WTC11 (cell line): ENCODE measurements at regions not wholly inside any gene's neighbourhood (a gene's known extent, or its start where the extent isn't known, plus 50 kb on each side); places are given as distances from the start of the nearest gene placed in this dataset.

Source experiments
- ATAC-seq: fragments of 200-7000 bp; cut with Tn5 transposase; 2 replicates; pipeline ENCODE4 v1.10.0; 2021; ENCODE audit warnings: mild to moderate bottlenecking, moderate library complexity
- CTCF ChIA-PET: fragments of 300-600 bp; sonication (Branson Sonifier 250); formaldehyde crosslinking; loops from one replicate; lab custom pipeline; 2021; ENCODE audit warnings: antibody characterized with exemption; lab: Charles Lee
- POLR2A ChIA-PET: fragments of 350-600 bp; sonication (Branson Sonifier 250); formaldehyde crosslinking; loops from one replicate; lab custom pipeline; 2021; ENCODE audit warnings: antibody characterized with exemption; lab: Charles Lee
- DNase-seq: peaks from one replicate; pipeline ENCODE4 v3.0.0; 2021; ENCODE audit warnings: low spot score
- H3K27ac Mint-ChIP-seq: 2 replicates; pipeline ENCODE4 v1.8.0; 2021; ENCODE audit warnings: mixed read lengths
- H3K27me3 Mint-ChIP-seq: 2 replicates; pipeline ENCODE4 v1.8.0; 2021; ENCODE audit warnings: low read depth, mild to moderate bottlenecking, moderate library complexity, mixed read lengths
- H3K36me3 Mint-ChIP-seq: 2 replicates; pipeline ENCODE4 v1.8.0; 2021; ENCODE audit warnings: mixed read lengths
- H3K4me1 Mint-ChIP-seq: 2 replicates; pipeline ENCODE4 v1.8.0; 2022; ENCODE audit warnings: mixed read lengths
- H3K4me3 Mint-ChIP-seq: 2 replicates; pipeline ENCODE4 v1.8.0; 2021; ENCODE audit warnings: mild to moderate bottlenecking, moderate library complexity, mixed read lengths
- H3K9me3 Mint-ChIP-seq: 2 replicates; pipeline ENCODE4 v1.8.0; 2021; ENCODE audit warnings: mixed read lengths
- AFF4 ChIP-seq: sonication (generic); formaldehyde crosslinking; IDR thresholded peaks from 2 replicates; pipeline ENCODE4 v1.8.1; 2023; ENCODE audit warnings: mild to moderate bottlenecking, missing genetic modification reagents, borderline replicate concordance
- ATF1 ChIP-seq: sonication (generic); formaldehyde crosslinking; IDR thresholded peaks from 2 replicates; pipeline ENCODE4 v1.8.1; 2023; ENCODE audit warnings: mild to moderate bottlenecking, moderate library complexity, missing genetic modification reagents
- CBFB ChIP-seq: sonication (generic); formaldehyde crosslinking; IDR thresholded peaks from 2 replicates; pipeline ENCODE4 v1.8.1; 2022; ENCODE audit warnings: mild to moderate bottlenecking, low read depth, missing genetic modification reagents
- CREM ChIP-seq: sonication (generic); formaldehyde crosslinking; IDR thresholded peaks from 2 replicates; pipeline ENCODE4 v1.8.1; 2022; ENCODE audit warnings: mild to moderate bottlenecking, missing genetic modification reagents, moderate library complexity
- ETV6 ChIP-seq: sonication (generic); formaldehyde crosslinking; IDR thresholded peaks from 2 replicates; pipeline ENCODE4 v1.8.1; 2022; ENCODE audit warnings: mild to moderate bottlenecking, missing genetic modification reagents
- GABPB1 ChIP-seq: sonication (generic); formaldehyde crosslinking; IDR thresholded peaks from 2 replicates; pipeline ENCODE4 v1.8.1; 2023; ENCODE audit warnings: mild to moderate bottlenecking, missing genetic modification reagents
- GRHL2 ChIP-seq: fragments of 250-450 bp; sonication (Bioruptor Pico); IDR thresholded peaks from 2 replicates; pipeline ENCODE4 v1.8.0; 2022; ENCODE audit warnings: mild to moderate bottlenecking, moderate library complexity; ENCODE audit not compliant: insufficient replicate concordance, severe bottlenecking
- JAZF1 ChIP-seq: fragments of 250-450 bp; sonication (Bioruptor Pico); IDR thresholded peaks from 2 replicates; pipeline ENCODE4 v1.9.0; 2021; ENCODE audit warnings: moderate library complexity, mild to moderate bottlenecking, inconsistent platforms
- MXD4 ChIP-seq: fragments of 250-450 bp; sonication (Bioruptor Pico); IDR thresholded peaks from 2 replicates; pipeline ENCODE4 v1.8.0; 2021; ENCODE audit warnings: mild to moderate bottlenecking, moderate library complexity, borderline replicate concordance
- ZNF232 ChIP-seq: sonication (generic); formaldehyde crosslinking; IDR thresholded peaks from 2 replicates; pipeline ENCODE4 v1.8.0; 2022; ENCODE audit warnings: mild to moderate bottlenecking, missing genetic modification reagents
- ZNF532 ChIP-seq: fragments of 250-450 bp; sonication (Bioruptor Pico); IDR thresholded peaks from 2 replicates; pipeline ENCODE4 v1.9.0; 2021; ENCODE audit warnings: mild to moderate bottlenecking, borderline replicate concordance
- TF ChIP-seq, protein P1 (sequence below): sonication (generic); formaldehyde crosslinking; IDR thresholded peaks from 2 replicates; pipeline ENCODE4 v1.8.1; 2022; ENCODE audit warnings: low read depth, missing genetic modification reagents, borderline replicate concordance
- TF ChIP-seq, protein P2 (sequence below): sonication (generic); formaldehyde crosslinking; IDR thresholded peaks from 2 replicates; pipeline ENCODE4 v1.8.1; 2022; ENCODE audit warnings: mild to moderate bottlenecking, moderate library complexity, missing genetic modification reagents
- TF ChIP-seq, protein P3 (sequence below): sonication (generic); formaldehyde crosslinking; IDR thresholded peaks from 2 replicates; pipeline ENCODE4 v1.8.1; 2022; ENCODE audit warnings: mild to moderate bottlenecking, missing genetic modification reagents, moderate library complexity, borderline replicate concordance

DNA sequence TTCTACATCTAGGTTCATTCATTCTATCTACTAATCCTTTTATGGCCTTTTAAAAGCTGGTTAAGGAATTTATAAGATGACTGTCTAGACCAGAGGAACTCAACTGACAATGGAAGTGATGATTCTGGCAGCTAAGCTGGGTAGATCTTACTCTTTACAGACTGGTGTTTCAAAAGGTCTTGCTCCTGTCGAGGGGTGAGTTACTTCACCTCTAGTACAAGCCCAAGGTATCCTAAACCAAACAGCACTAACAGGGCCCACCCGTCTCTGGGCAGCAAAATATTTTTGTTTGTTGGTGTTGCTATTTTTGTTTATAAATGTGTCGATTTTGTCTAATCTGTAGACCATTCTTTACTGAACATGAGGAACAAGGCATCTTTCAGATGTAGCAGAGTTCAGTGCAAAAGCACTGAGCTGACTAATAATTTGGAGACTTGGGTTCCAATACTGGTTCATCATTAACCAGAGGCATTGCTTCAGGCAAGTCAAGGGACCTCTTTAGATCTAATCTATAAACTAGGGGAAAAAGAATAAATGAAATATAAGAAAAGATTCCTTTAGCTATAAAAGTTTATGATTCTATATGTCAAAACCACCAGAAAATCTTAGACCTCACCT lies 90.3 kb upstream of the FRG1 start:
- Mint-ChIP-seq H3K9me3 (peaks cover 66% of the 10 kb centered on the region), H3K27ac (no peak overlapping the region), H3K4me1 (no peaks in the 10 kb centered on the region), H3K36me3 (peaks cover 46% of the 10 kb centered on the region), H3K27me3 (peaks cover 5% of the 10 kb centered on the region; the same call in 1 of the 2 replicates), H3K4me3 (no peak overlapping the region)
- ChIA-PET POLR2A (no interaction called here), CTCF (no interaction called here)
- ATAC-seq (no peak), DNase-seq (no peak)
- no peak for TF ChIP-seq ETV6 (CRISPR knock-in tag)
- TF ChIP-seq, protein P1, sequence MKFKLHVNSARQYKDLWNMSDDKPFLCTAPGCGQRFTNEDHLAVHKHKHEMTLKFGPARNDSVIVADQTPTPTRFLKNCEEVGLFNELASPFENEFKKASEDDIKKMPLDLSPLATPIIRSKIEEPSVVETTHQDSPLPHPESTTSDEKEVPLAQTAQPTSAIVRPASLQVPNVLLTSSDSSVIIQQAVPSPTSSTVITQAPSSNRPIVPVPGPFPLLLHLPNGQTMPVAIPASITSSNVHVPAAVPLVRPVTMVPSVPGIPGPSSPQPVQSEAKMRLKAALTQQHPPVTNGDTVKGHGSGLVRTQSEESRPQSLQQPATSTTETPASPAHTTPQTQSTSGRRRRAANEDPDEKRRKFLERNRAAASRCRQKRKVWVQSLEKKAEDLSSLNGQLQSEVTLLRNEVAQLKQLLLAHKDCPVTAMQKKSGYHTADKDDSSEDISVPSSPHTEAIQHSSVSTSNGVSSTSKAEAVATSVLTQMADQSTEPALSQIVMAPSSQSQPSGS (CRISPR knock-in tag) = no peak
- no peak for TF ChIP-seq CREM (CRISPR knock-in tag)
- TF ChIP-seq ATF1 (CRISPR knock-in tag) = no peak
- no peak for TF ChIP-seq ZNF232 (CRISPR knock-in tag)
- no peak for TF ChIP-seq ZNF532 (CRISPR knock-in tag)
- TF ChIP-seq JAZF1 (CRISPR knock-in tag) = no peak
- TF ChIP-seq, protein P2, sequence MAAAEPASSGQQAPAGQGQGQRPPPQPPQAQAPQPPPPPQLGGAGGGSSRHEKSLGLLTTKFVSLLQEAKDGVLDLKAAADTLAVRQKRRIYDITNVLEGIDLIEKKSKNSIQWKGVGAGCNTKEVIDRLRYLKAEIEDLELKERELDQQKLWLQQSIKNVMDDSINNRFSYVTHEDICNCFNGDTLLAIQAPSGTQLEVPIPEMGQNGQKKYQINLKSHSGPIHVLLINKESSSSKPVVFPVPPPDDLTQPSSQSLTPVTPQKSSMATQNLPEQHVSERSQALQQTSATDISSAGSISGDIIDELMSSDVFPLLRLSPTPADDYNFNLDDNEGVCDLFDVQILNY (CRISPR knock-in tag) = no peak
- no peak for TF ChIP-seq GRHL2
- TF ChIP-seq CBFB (CRISPR knock-in tag) = no peak
- no peak for TF ChIP-seq GABPB1 (CRISPR knock-in tag)
- no peak for TF ChIP-seq AFF4
- TF ChIP-seq MXD4 (CRISPR knock-in tag) = no peak
- TF ChIP-seq, protein P3, sequence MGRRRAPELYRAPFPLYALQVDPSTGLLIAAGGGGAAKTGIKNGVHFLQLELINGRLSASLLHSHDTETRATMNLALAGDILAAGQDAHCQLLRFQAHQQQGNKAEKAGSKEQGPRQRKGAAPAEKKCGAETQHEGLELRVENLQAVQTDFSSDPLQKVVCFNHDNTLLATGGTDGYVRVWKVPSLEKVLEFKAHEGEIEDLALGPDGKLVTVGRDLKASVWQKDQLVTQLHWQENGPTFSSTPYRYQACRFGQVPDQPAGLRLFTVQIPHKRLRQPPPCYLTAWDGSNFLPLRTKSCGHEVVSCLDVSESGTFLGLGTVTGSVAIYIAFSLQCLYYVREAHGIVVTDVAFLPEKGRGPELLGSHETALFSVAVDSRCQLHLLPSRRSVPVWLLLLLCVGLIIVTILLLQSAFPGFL (CRISPR knock-in tag) = no peak
